ENCODE measurements at regions not wholly inside any gene's neighbourhood (a gene's known extent, or its start where the extent isn't known, plus 50 kb on each side); places are given as distances from the start of the nearest gene placed in this dataset.
"Not testable (repeated sequence)": the region's sequence is repeated elsewhere in the genome, so short reads cannot be mapped to it uniquely, and the experiment has no call there.

DNA sequence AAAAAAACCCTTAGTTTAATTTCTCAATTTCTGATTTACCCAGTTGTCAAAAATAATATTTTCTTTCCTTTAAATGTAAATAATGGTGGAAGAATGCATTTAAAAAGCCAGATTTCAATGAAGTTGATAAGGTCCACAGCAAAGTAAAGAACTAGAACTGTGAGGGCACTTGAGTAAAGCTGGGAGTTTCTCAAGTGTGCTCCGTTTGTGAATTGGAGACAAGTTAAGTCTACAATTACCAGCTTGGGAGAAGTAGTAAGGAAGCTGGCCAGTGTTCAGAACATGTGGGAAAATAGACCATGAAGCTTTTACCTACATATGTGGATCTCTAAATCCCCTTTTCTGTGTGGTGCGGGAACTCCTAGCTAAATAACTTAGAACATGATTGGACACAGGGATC lies 239.4 kb downstream of the OXSM start:
- DNase-seq (peak; percentile 35 to 85 (median 62)), ATAC-seq (ENCODE audit: insufficient read depth, low FRiP score) (no peak)
- Histone ChIP-seq H3K4me1 (ENCODE audit: control insufficient read depth in 5 of 5, insufficient read depth in 5 of 5, low read length in 5 of 5) (peaks cover 0 to 4% (median 0%) of the 10 kb centered on the region in 5 donors), H3K27ac (ENCODE audit: low read depth in 1 of 2, low read length in 1 of 2) (no peak overlapping the region), H3K9ac (ENCODE audit: insufficient read depth in 1 of 2, low read length in 2 of 2) (no peak overlapping the region), H3K36me3 (ENCODE audit: control insufficient read depth in 4 of 4, insufficient read depth in 4 of 4, low read length in 4 of 4) (no peaks in the 10 kb centered on the region), H3K4me3 (no peak overlapping the region), H3K9me3 (ENCODE audit: control insufficient read depth in 4 of 4, insufficient read depth in 3 of 4, low read length in 3 of 4) (peaks cover 0 to 6% (median 3%) of the 10 kb centered on the region in 4 donors), H3K27me3 (ENCODE audit: control insufficient read depth in 3 of 3, insufficient read depth in 3 of 3, low read length in 2 of 3) (no peaks in the 10 kb centered on the region)
- TF ChIP-seq, protein P1, sequence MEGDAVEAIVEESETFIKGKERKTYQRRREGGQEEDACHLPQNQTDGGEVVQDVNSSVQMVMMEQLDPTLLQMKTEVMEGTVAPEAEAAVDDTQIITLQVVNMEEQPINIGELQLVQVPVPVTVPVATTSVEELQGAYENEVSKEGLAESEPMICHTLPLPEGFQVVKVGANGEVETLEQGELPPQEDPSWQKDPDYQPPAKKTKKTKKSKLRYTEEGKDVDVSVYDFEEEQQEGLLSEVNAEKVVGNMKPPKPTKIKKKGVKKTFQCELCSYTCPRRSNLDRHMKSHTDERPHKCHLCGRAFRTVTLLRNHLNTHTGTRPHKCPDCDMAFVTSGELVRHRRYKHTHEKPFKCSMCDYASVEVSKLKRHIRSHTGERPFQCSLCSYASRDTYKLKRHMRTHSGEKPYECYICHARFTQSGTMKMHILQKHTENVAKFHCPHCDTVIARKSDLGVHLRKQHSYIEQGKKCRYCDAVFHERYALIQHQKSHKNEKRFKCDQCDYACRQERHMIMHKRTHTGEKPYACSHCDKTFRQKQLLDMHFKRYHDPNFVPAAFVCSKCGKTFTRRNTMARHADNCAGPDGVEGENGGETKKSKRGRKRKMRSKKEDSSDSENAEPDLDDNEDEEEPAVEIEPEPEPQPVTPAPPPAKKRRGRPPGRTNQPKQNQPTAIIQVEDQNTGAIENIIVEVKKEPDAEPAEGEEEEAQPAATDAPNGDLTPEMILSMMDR (IDR thresholded peaks at IDR 0.05; ENCODE audit: control extremely low read depth, extremely low read depth), result no peak
- 72 to 91% methylated on average over 2 of the region's 2 CpGs for WGBS, 2 donors

- H3K4me1 ChIP-seq (ENCODE audit: control insufficient read depth in 5 of 5, insufficient read depth in 5 of 5, low read length in 5 of 5); H3K9ac ChIP-seq (ENCODE audit: insufficient read depth in 1 of 2, low read length in 2 of 2); H3K9me3 ChIP-seq (ENCODE audit: control insufficient read depth in 4 of 4, insufficient read depth in 3 of 4, low read length in 3 of 4); H3K27ac ChIP-seq (ENCODE audit: low read depth in 1 of 2, low read length in 1 of 2); DNase-seq; H3K36me3 ChIP-seq (ENCODE audit: control insufficient read depth in 4 of 4, insufficient read depth in 4 of 4, low read length in 4 of 4); H3K4me3 ChIP-seq; H3K27me3 ChIP-seq (ENCODE audit: control insufficient read depth in 3 of 3, insufficient read depth in 3 of 3, low read length in 2 of 3); ATAC-seq (ENCODE audit: insufficient read depth, low FRiP score): not testable (repeated sequence)
- WGBS, 2 donors, result 88% methylated on average over 12 of the region's 12 CpGs
Measured at GRCh38 chr3:26042126-26042525, 252.2 kb downstream of the OXSM start.

- Histone ChIP-seq H3K9me3 (ENCODE audit: control insufficient read depth in 4 of 4, insufficient read depth in 3 of 4, low read length in 3 of 4) (no peaks in the 10 kb centered on the region), H3K27me3 (ENCODE audit: control insufficient read depth in 3 of 3, insufficient read depth in 3 of 3, low read length in 2 of 3) (no peaks in the 10 kb centered on the region), H3K4me1 (ENCODE audit: control insufficient read depth in 5 of 5, insufficient read depth in 5 of 5, low read length in 5 of 5) (no peaks in the 10 kb centered on the region), H3K9ac (ENCODE audit: insufficient read depth in 1 of 2, low read length in 2 of 2) (no peak overlapping the region), H3K27ac (ENCODE audit: low read depth in 1 of 2, low read length in 1 of 2) (no peak overlapping the region), H3K36me3 (ENCODE audit: control insufficient read depth in 4 of 4, insufficient read depth in 4 of 4, low read length in 4 of 4) (no peaks in the 10 kb centered on the region), H3K4me3 (no peak overlapping the region)
- ATAC-seq (ENCODE audit: insufficient read depth, low FRiP score) (no peak), DNase-seq (no peak)
- 73 to 79% methylated on average over 1 of the region's 1 CpG for WGBS, 2 donors
- TF ChIP-seq, protein P1 (IDR thresholded peaks at IDR 0.05; ENCODE audit: control extremely low read depth, extremely low read depth), result no peak
Measured at GRCh38 chr3:26049951-26050350, 260.1 kb downstream of the OXSM start.

- no peak overlapping the region for H3K9ac ChIP-seq (ENCODE audit: insufficient read depth in 1 of 2, low read length in 2 of 2)
- H3K4me1 ChIP-seq (ENCODE audit: control insufficient read depth in 5 of 5, insufficient read depth in 5 of 5, low read length in 5 of 5), result no peaks in the 10 kb centered on the region
- TF ChIP-seq, protein P1 (IDR thresholded peaks at IDR 0.05; ENCODE audit: control extremely low read depth, extremely low read depth), result no peak
- H3K27ac ChIP-seq (ENCODE audit: low read depth in 1 of 2, low read length in 1 of 2), result no peak overlapping the region
- 74 to 83% methylated on average over 1 of the region's 1 CpG for WGBS, 2 donors
- H3K4me3 ChIP-seq, result no peak overlapping the region
- no peaks in the 10 kb centered on the region for H3K9me3 ChIP-seq (ENCODE audit: control insufficient read depth in 4 of 4, insufficient read depth in 3 of 4, low read length in 3 of 4)
- ATAC-seq (ENCODE audit: insufficient read depth, low FRiP score) (no peak), DNase-seq (no peak)
- H3K36me3 ChIP-seq (ENCODE audit: control insufficient read depth in 4 of 4, insufficient read depth in 4 of 4, low read length in 4 of 4), result no peaks in the 10 kb centered on the region
- no peaks in the 10 kb centered on the region for H3K27me3 ChIP-seq (ENCODE audit: control insufficient read depth in 3 of 3, insufficient read depth in 3 of 3, low read length in 2 of 3)
Measured at GRCh38 chr3:26050776-26051175, 260.9 kb downstream of the OXSM start.
